Activated B cell treated with CpG ODN at 0.5 μM for 24 hours (primary cell): ENCODE measurements at regions not wholly inside any gene's neighbourhood (a gene's known extent, or its start where the extent isn't known, plus 50 kb on each side); places are given as distances from the start of the nearest gene placed in this dataset.

Experiments used
- ATAC-seq: fragments of 200-7000 bp; cut with Tn5 transposase; one replicate; pipeline ENCODE4 v1.10.0; 2021; ENCODE audit warnings: low read depth, mild to moderate bottlenecking, moderate library complexity
- CTCF ChIA-PET: fragments of 350-600 bp; sonication (Branson Sonifier 250); formaldehyde crosslinking; loops from one replicate; lab custom pipeline; 2021; ENCODE audit warnings: antibody characterized with exemption; lab: Charles Lee
- POLR2A ChIA-PET: fragments of 350-600 bp; sonication (Branson Sonifier 250); formaldehyde crosslinking; loops from one replicate; lab custom pipeline; 2021; ENCODE audit warnings: antibody characterized with exemption; lab: Charles Lee
- DNase-seq: peaks from one replicate; pipeline ENCODE4 v3.0.0; 2022
- H3K27ac Mint-ChIP-seq: one replicate; pipeline ENCODE4 v1.8.0; 2020; ENCODE audit warnings: mixed read lengths
- H3K27me3 Mint-ChIP-seq: one replicate; pipeline ENCODE4 v1.8.0; 2021; ENCODE audit warnings: mixed read lengths
- H3K36me3 Mint-ChIP-seq: one replicate; pipeline ENCODE4 v1.8.0; 2021; ENCODE audit warnings: low read depth, mixed read lengths
- H3K4me1 Mint-ChIP-seq: one replicate; pipeline ENCODE4 v1.8.0; 2021; ENCODE audit warnings: mixed read lengths
- H3K4me3 Mint-ChIP-seq: one replicate; pipeline ENCODE4 v1.8.0; 2020; ENCODE audit warnings: mild to moderate bottlenecking, mixed read lengths
- H3K9me3 Mint-ChIP-seq: one replicate; pipeline ENCODE4 v1.8.0; 2020; ENCODE audit warnings: mixed read lengths
- CTCF ChIP-seq: fragments of 200-600 bp; IDR thresholded peaks from one replicate; pipeline ENCODE4 v1.8.0; 2022; ENCODE audit warnings: antibody characterized with exemption, mild to moderate bottlenecking
- intact Hi-C: fragments of 100-400 bp; cut with micrococcal nuclease; formaldehyde crosslinking; loops from one replicate; pipeline ENCODE4 v1.15.1; 2024

GRCh38 chr4:152039023-152039481 lies 278.2 kb upstream of the GATB start:
- ChIA-PET CTCF (no interaction called here), POLR2A (no interaction called here)
- H3K9me3 Mint-ChIP-seq: no peaks in the 10 kb centered on the region

GRCh38 chr4:152038238-152038637 lies 277.4 kb upstream of the GATB start:
- H3K36me3 Mint-ChIP-seq: no peaks in the 10 kb centered on the region
- intact Hi-C loops: no loop called here
- no peak for ATAC-seq
- no peak overlapping the region for H3K4me3 Mint-ChIP-seq
- H3K4me1 Mint-ChIP-seq: no peaks in the 10 kb centered on the region
- no peak for TF ChIP-seq CTCF
- no peak overlapping the region for H3K27ac Mint-ChIP-seq
- ChIA-PET POLR2A (no interaction called here), CTCF (no interaction called here)
- no peak for DNase-seq
- H3K27me3 Mint-ChIP-seq: peaks cover 7% of the 10 kb centered on the region
- no peaks in the 10 kb centered on the region for H3K9me3 Mint-ChIP-seq

More at GRCh38 chr4:152039023-152039481, 278.2 kb upstream of the GATB start:
- Mint-ChIP-seq H3K27ac (no peak overlapping the region), H3K4me3 (no peak overlapping the region), H3K36me3 (no peaks in the 10 kb centered on the region), H3K27me3 (peaks cover 9% of the 10 kb centered on the region), H3K4me1 (no peaks in the 10 kb centered on the region)
- DNase-seq (no peak), ATAC-seq (no peak)
- intact Hi-C loops: no loop called here
- TF ChIP-seq CTCF: no peak

GRCh38 chr4:152037435-152037834 lies 276.6 kb upstream of the GATB start:
- ATAC-seq (no peak), DNase-seq (no peak)
- H3K27me3 Mint-ChIP-seq: peaks cover 2% of the 10 kb centered on the region
- CTCF ChIA-PET: no interaction called here
- no peak overlapping the region for H3K4me3 Mint-ChIP-seq
- intact Hi-C loops: no loop called here
- no peaks in the 10 kb centered on the region for H3K36me3 Mint-ChIP-seq
- H3K27ac Mint-ChIP-seq: no peak overlapping the region
- no peaks in the 10 kb centered on the region for H3K4me1 Mint-ChIP-seq
- TF ChIP-seq CTCF: no peak
- POLR2A ChIA-PET: interaction anchor here (0.7 kb wide), 1 partner anchor 1113 kb away, joined by 11 read pairs; no protein-coding TSS in a partner anchor
- no peaks in the 10 kb centered on the region for H3K9me3 Mint-ChIP-seq

GRCh38 chr4:152033621-152034020 lies 272.8 kb upstream of the GATB start:
- Mint-ChIP-seq H3K27me3 (no peaks in the 10 kb centered on the region), H3K36me3 (no peaks in the 10 kb centered on the region), H3K4me3 (no peak overlapping the region), H3K27ac (no peak overlapping the region), H3K9me3 (no peaks in the 10 kb centered on the region), H3K4me1 (no peaks in the 10 kb centered on the region)
- no peak for ATAC-seq
- POLR2A ChIA-PET: no interaction called here
- no peak for TF ChIP-seq CTCF
- intact Hi-C loops: no loop called here
- CTCF ChIA-PET: no interaction called here
- DNase-seq: no peak

GRCh38 chr4:152032722-152033131 lies 271.9 kb upstream of the GATB start:
- intact Hi-C loops: no loop called here
- Mint-ChIP-seq H3K36me3 (no peaks in the 10 kb centered on the region), H3K4me1 (no peaks in the 10 kb centered on the region), H3K4me3 (no peak overlapping the region), H3K27ac (no peak overlapping the region), H3K9me3 (no peaks in the 10 kb centered on the region), H3K27me3 (no peaks in the 10 kb centered on the region)
- ATAC-seq (no peak), DNase-seq (no peak)
- ChIA-PET POLR2A (no interaction called here), CTCF (no interaction called here)
- TF ChIP-seq CTCF: no peak
